ENCODE measurements at regions not wholly inside any gene's neighbourhood (a gene's known extent, or its start where the extent isn't known, plus 50 kb on each side); places are given as distances from the start of the nearest gene placed in this dataset.

DNA sequence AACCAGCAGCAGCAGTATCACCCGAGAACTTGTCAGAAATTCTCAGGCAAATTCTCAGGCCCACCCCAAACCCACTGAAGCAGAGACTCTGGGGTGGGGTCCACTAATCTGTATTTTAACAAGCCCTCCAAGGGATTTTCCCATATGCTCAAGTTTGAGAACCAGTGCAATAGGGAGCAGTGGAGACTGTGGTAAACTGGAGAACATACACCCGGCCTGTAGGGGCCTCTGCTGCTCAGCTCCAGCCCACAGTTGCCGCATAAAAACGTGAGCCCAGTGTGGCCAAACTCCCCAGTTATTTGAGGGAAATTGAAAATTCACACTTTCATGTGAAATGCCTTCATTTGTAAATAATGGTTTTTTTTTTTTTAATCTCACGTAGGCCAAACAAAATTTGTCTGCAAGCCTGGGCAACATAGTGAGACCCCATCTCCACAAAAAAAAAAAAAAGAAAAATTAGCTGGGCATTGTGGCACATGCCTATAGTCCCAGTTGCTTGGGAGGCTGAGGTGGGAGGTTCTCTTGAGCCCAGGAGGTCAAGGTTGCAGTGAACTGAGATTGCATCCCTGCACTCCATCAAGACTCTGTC lies 97.6 kb upstream of the ZMIZ1 start:
- H3K4me3 Mint-ChIP-seq (ENCODE audit: unreplicated experiment) = no peak overlapping the region
- H3K36me3 Mint-ChIP-seq (ENCODE audit: unreplicated experiment) = no peaks in the 10 kb centered on the region
- TF ChIP-seq, protein P1, sequence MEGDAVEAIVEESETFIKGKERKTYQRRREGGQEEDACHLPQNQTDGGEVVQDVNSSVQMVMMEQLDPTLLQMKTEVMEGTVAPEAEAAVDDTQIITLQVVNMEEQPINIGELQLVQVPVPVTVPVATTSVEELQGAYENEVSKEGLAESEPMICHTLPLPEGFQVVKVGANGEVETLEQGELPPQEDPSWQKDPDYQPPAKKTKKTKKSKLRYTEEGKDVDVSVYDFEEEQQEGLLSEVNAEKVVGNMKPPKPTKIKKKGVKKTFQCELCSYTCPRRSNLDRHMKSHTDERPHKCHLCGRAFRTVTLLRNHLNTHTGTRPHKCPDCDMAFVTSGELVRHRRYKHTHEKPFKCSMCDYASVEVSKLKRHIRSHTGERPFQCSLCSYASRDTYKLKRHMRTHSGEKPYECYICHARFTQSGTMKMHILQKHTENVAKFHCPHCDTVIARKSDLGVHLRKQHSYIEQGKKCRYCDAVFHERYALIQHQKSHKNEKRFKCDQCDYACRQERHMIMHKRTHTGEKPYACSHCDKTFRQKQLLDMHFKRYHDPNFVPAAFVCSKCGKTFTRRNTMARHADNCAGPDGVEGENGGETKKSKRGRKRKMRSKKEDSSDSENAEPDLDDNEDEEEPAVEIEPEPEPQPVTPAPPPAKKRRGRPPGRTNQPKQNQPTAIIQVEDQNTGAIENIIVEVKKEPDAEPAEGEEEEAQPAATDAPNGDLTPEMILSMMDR (IDR thresholded peaks at IDR 0.05; ENCODE audit: partially characterized antibody, unreplicated experiment) = no peak
- H3K4me1 Mint-ChIP-seq (ENCODE audit: low read depth, unreplicated experiment) = peaks cover 42% of the 10 kb centered on the region
- peaks cover 18% of the 10 kb centered on the region for H3K27me3 Mint-ChIP-seq (ENCODE audit: unreplicated experiment)
- peak overlapping the region; percentile 8 for H3K27ac Mint-ChIP-seq (ENCODE audit: unreplicated experiment)
- DNase-seq = no peak
- peaks cover 14% of the 10 kb centered on the region for H3K9me3 Mint-ChIP-seq (ENCODE audit: unreplicated experiment)

- H3K9me3 Mint-ChIP-seq (ENCODE audit: unreplicated experiment) = peaks cover 14% of the 10 kb centered on the region
- peaks cover 32% of the 10 kb centered on the region for H3K4me1 Mint-ChIP-seq (ENCODE audit: low read depth, unreplicated experiment)
- TF ChIP-seq, protein P1 (IDR thresholded peaks at IDR 0.05; ENCODE audit: partially characterized antibody, unreplicated experiment) = no peak
- peak; percentile 54 for DNase-seq
- no peaks in the 10 kb centered on the region for H3K36me3 Mint-ChIP-seq (ENCODE audit: unreplicated experiment)
- peak overlapping the region; percentile 99 for H3K27ac Mint-ChIP-seq (ENCODE audit: unreplicated experiment)
- H3K27me3 Mint-ChIP-seq (ENCODE audit: unreplicated experiment) = peaks cover 21% of the 10 kb centered on the region
- H3K4me3 Mint-ChIP-seq (ENCODE audit: unreplicated experiment) = peak overlapping the region; percentile 82
Observed at GRCh38 chr10:78972160-78972946, 96.4 kb upstream of the ZMIZ1 start.

GRCh38 chr10:78972947-78973900 lies 95.5 kb upstream of the ZMIZ1 start:
- peak; percentile 86 for DNase-seq
- Mint-ChIP-seq H3K4me3 (ENCODE audit: unreplicated experiment) (peak overlapping the region; percentile 82), H3K27ac (ENCODE audit: unreplicated experiment) (peak overlapping the region; percentile 99), H3K36me3 (ENCODE audit: unreplicated experiment) (no peaks in the 10 kb centered on the region), H3K9me3 (ENCODE audit: unreplicated experiment) (peaks cover 14% of the 10 kb centered on the region), H3K4me1 (ENCODE audit: low read depth, unreplicated experiment) (peaks cover 33% of the 10 kb centered on the region), H3K27me3 (ENCODE audit: unreplicated experiment) (peaks cover 23% of the 10 kb centered on the region)
- TF ChIP-seq, protein P1 (IDR thresholded peaks at IDR 0.05; ENCODE audit: partially characterized antibody, unreplicated experiment) = peak; percentile 2

DNA sequence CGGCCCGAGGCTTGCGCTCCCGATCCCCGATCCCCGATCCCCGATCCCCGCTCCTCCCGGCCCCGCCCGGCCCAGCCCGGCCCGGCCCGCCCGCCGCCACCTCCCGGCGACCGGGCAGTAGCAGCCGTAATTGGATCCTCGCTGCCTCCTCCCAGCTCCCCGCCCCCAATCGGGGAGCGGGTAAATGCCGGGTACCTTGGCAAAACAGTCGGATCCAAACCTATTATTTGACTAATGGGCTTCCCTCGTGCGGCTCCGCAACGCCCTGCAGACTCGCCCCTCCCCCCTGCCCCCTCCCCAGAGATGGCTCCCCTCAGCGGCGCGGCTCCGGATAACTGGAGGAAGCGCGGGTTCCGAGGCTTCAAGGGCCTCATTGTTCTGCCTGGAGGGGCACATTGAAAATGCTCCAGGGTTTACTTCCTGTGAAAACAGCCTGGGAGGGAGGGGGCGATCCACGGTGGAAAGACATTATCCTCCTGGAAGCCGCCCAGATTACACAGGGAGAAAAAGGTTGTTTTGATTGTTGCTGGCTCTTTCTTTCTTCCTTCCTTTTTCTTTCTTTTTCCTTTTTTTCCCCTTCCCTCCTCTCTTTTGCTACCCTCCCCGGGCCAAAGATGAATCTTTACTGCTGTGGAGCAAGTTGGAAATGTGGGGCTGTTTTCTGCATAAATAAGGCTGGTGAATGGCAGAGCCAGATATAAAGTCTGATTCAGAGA lies 94.7 kb upstream of the ZMIZ1 start:
- H3K27ac Mint-ChIP-seq (ENCODE audit: unreplicated experiment) = peak overlapping the region; percentile 98
- peak; percentile 83 for DNase-seq
- peaks cover 24% of the 10 kb centered on the region for H3K27me3 Mint-ChIP-seq (ENCODE audit: unreplicated experiment)

More for the DNA sequence above, 94.7 kb upstream of the ZMIZ1 start:
- TF ChIP-seq, protein P1 (IDR thresholded peaks at IDR 0.05; ENCODE audit: partially characterized antibody, unreplicated experiment) = no peak
- H3K9me3 Mint-ChIP-seq (ENCODE audit: unreplicated experiment) = peaks cover 14% of the 10 kb centered on the region
- no peaks in the 10 kb centered on the region for H3K36me3 Mint-ChIP-seq (ENCODE audit: unreplicated experiment)
- peaks cover 33% of the 10 kb centered on the region for H3K4me1 Mint-ChIP-seq (ENCODE audit: low read depth, unreplicated experiment)
- peak overlapping the region; percentile 87 for H3K4me3 Mint-ChIP-seq (ENCODE audit: unreplicated experiment)
